Fibroblast of lung (primary cell): ENCODE measurements at regions not wholly inside any gene's neighbourhood (a gene's known extent, or its start where the extent isn't known, plus 50 kb on each side); places are given as distances from the start of the nearest gene placed in this dataset.

ENCODE experiments used
- DNase-seq, 2 donors: peaks; one replicate each; pipeline versions ENCODE4 v3.0.0 to v3.0.0-alpha.2; 2010; ENCODE audit warnings: low read depth in 2 of 2
- H2AFZ ChIP-seq: 2 replicates; pipeline ENCODE4 v1.5.1; 2012; ENCODE audit warnings: low read length, control low read depth, inconsistent platforms
- H3K27ac ChIP-seq: 2 replicates; pipeline ENCODE4 v1.5.1; 2011; ENCODE audit warnings: low read length, control low read depth; ENCODE audit not compliant: insufficient read depth
- H3K27me3 ChIP-seq: 2 replicates; pipeline ENCODE4 v1.5.1; 2011; ENCODE audit warnings: mild to moderate bottlenecking, low read length; ENCODE audit not compliant: control insufficient read depth, insufficient read depth
- H3K36me3 ChIP-seq: 2 replicates; pipeline ENCODE4 v1.5.1; 2011; ENCODE audit warnings: low read length; ENCODE audit not compliant: control insufficient read depth, insufficient read depth
- H3K4me1 ChIP-seq: 2 replicates; pipeline ENCODE4 v1.5.1; 2011; ENCODE audit warnings: low read length; ENCODE audit not compliant: control insufficient read depth, insufficient read depth; ENCODE audit errors: extremely low read depth
- H3K4me2 ChIP-seq: 2 replicates; pipeline ENCODE4 v1.5.1; 2011; ENCODE audit warnings: low read length, control low read depth; ENCODE audit not compliant: insufficient read depth; ENCODE audit errors: extremely low read depth
- H3K4me3 ChIP-seq, 4 experiments: fragments of 200-600 bp in 1 of 4; sonication (generic) in 1 of 4; replicated peaks in 1 of 4; 2 replicates each; pipeline ENCODE4 v1.5.1; 2011 to 2016; ENCODE audit warnings: low read length in 4 of 4, low read depth in 3 of 4, mild to moderate bottlenecking in 3 of 4, control low read depth in 2 of 4, inconsistent platforms in 1 of 4, mixed read lengths in 1 of 4; ENCODE audit not compliant: insufficient read depth in 1 of 4; ENCODE audit errors: control extremely low read depth in 1 of 4
- H3K79me2 ChIP-seq: 2 replicates; pipeline ENCODE4 v1.5.1; 2012; ENCODE audit warnings: mild to moderate bottlenecking, low read length, inconsistent platforms; ENCODE audit not compliant: control insufficient read depth, insufficient read depth
- H3K9ac ChIP-seq: 2 replicates; pipeline ENCODE4 v1.5.1; 2011; ENCODE audit warnings: mild to moderate bottlenecking, low read length, control low read depth; ENCODE audit not compliant: insufficient read depth
- H3K9me3 ChIP-seq: 2 replicates; pipeline ENCODE4 v1.5.1; 2012; ENCODE audit warnings: low read depth, low read length; ENCODE audit not compliant: control insufficient read depth, insufficient read depth
- H4K20me1 ChIP-seq: 2 replicates; pipeline ENCODE4 v1.5.1; 2011; ENCODE audit warnings: low read length; ENCODE audit not compliant: control insufficient read depth, insufficient read depth; ENCODE audit errors: extremely low read depth
- EZH2 ChIP-seq: IDR thresholded peaks from 2 replicates; pipeline ENCODE4 v1.5.1; 2012; ENCODE audit warnings: low read length, control low read depth, mild to moderate bottlenecking; ENCODE audit errors: missing control alignments
- TF ChIP-seq, protein P1 (sequence below), 2 donors: IDR thresholded peaks in 1 of 2; conservative IDR thresholded peaks in 1 of 2; 1 replicate in 1 of 2; 2 replicates in 1 of 2; pipeline ENCODE4 v1.5.1; 2011 to 2012; ENCODE audit warnings: low read length in 2 of 2, control low read depth in 1 of 2, inconsistent platforms in 1 of 2, low read depth in 1 of 2, mild to moderate bottlenecking in 1 of 2

DNA sequence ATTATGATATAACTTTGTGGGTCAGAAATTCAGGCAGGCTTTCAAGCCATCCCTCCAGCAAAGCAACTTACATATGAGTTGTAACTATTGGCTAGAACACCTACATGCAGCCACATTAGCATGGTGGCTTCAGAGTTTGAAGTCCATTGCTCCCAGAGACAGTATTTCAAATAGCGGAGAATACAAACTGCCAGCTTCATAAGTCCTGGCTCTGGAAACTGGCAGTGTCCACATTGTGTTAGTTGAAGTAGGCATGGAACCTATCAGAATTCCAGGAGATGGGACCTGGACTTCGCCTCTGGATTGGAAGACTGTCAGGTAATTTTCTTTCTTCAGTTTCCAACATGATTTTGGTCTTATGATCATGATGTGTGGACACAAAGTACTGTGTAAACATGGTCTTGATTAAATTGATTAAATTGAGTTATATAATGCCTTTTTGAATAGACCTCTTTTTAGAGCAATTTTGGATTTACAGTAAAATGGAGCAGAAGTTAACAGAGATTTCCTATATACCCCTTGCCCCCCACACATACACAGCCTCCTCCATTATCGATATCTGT is 209.9 kb upstream of the NAV2 start:
- Histone ChIP-seq H3K4me2 (no peak overlapping the region), H3K36me3 (no peaks in the 10 kb centered on the region), H3K9ac (no peak overlapping the region), H3K27me3 (no peaks in the 10 kb centered on the region), H3K4me1 (peaks cover 5% of the 10 kb centered on the region), H3K4me3 (no peak overlapping the region), H4K20me1 (no peaks in the 10 kb centered on the region), H3K79me2 (no peaks in the 10 kb centered on the region), H2AFZ (no peak overlapping the region), H3K9me3 (no peaks in the 10 kb centered on the region), H3K27ac (no peak overlapping the region)
- no peak for DNase-seq
- TF ChIP-seq, protein P1, sequence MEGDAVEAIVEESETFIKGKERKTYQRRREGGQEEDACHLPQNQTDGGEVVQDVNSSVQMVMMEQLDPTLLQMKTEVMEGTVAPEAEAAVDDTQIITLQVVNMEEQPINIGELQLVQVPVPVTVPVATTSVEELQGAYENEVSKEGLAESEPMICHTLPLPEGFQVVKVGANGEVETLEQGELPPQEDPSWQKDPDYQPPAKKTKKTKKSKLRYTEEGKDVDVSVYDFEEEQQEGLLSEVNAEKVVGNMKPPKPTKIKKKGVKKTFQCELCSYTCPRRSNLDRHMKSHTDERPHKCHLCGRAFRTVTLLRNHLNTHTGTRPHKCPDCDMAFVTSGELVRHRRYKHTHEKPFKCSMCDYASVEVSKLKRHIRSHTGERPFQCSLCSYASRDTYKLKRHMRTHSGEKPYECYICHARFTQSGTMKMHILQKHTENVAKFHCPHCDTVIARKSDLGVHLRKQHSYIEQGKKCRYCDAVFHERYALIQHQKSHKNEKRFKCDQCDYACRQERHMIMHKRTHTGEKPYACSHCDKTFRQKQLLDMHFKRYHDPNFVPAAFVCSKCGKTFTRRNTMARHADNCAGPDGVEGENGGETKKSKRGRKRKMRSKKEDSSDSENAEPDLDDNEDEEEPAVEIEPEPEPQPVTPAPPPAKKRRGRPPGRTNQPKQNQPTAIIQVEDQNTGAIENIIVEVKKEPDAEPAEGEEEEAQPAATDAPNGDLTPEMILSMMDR (conservative IDR thresholded peaks at IDR 0.05 in 1 of 2, IDR thresholded peaks at IDR 0.05 in 1 of 2; ENCODE audit: low read depth in 1 of 2, low read length in 2 of 2) = no peak
- no peak for TF ChIP-seq EZH2

DNA sequence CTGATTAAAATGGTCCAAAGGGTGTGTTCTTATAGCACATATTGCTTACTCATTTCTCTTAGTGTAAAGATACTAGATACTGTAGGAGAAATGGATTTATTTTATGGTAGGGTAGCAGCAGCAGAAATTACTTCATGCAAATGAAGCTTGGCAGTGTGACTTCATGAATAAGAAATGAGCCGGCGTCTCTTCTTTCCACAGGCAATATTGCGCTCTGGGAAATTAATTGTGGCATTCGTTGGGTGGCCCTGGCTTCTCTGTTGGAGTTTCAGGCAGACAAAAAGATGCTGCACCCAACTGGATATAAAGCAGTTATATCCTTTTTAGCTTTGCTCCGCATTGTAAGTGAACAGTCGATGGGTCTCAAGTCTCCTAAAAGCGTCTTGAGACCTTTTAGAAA is 211.0 kb upstream of the NAV2 start:
- Histone ChIP-seq H3K4me3 (no peak overlapping the region), H3K9me3 (no peaks in the 10 kb centered on the region), H3K4me2 (no peak overlapping the region), H3K9ac (no peak overlapping the region), H3K27me3 (no peaks in the 10 kb centered on the region), H2AFZ (no peak overlapping the region), H3K36me3 (no peaks in the 10 kb centered on the region), H3K79me2 (no peaks in the 10 kb centered on the region), H3K27ac (no peak overlapping the region), H3K4me1 (peaks cover 5% of the 10 kb centered on the region), H4K20me1 (no peaks in the 10 kb centered on the region)
- TF ChIP-seq EZH2 = no peak
- TF ChIP-seq, protein P1 (conservative IDR thresholded peaks at IDR 0.05 in 1 of 2, IDR thresholded peaks at IDR 0.05 in 1 of 2; ENCODE audit: low read depth in 1 of 2, low read length in 2 of 2) = no peak
- DNase-seq = no peak

DNA sequence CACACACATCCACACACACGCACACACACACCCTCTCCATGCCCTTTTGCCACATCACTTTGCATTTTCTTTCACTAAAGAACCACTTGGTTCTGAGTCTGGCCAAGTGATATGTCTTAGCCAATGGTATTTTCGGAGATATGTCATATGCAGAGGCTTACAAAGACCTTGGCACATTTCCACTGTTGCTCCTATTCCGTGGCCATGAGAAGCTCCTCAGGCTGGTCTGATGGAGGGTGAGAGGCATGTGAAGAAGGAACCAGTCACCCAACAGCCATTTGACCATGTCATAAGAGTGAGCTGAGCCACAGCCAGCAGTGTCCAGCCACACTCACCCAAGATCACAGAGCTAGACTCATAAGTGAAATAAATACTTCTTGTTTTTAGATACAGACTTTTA is 212.6 kb upstream of the NAV2 start:
- no peak for TF ChIP-seq EZH2
- TF ChIP-seq, protein P1 (conservative IDR thresholded peaks at IDR 0.05 in 1 of 2, IDR thresholded peaks at IDR 0.05 in 1 of 2; ENCODE audit: low read depth in 1 of 2, low read length in 2 of 2) = no peak
- Histone ChIP-seq H3K27me3 (no peaks in the 10 kb centered on the region), H3K36me3 (no peaks in the 10 kb centered on the region), H3K27ac (no peak overlapping the region), H2AFZ (no peak overlapping the region), H3K4me1 (peaks cover 5% of the 10 kb centered on the region), H3K4me3 (no peak overlapping the region), H3K9ac (no peak overlapping the region), H3K4me2 (no peak overlapping the region), H3K79me2 (no peaks in the 10 kb centered on the region), H4K20me1 (no peaks in the 10 kb centered on the region), H3K9me3 (no peaks in the 10 kb centered on the region)
- peak; percentile 7 to 32 for DNase-seq
